ENCODE measurements at regions not wholly inside any gene's neighbourhood (a gene's known extent, or its start where the extent isn't known, plus 50 kb on each side); places are given as distances from the start of the nearest gene placed in this dataset.

- no peak overlapping the region for H2BK120ac ChIP-seq (ENCODE audit: low read depth, low read length, poor library complexity, severe bottlenecking)
- no peak overlapping the region for H3K9ac ChIP-seq (ENCODE audit: extremely low read depth, insufficient read length, low read length)
- Mint-ChIP-seq H3K27ac (no peak overlapping the region), H3K27me3 (ENCODE audit: low read depth) (no peaks in the 10 kb centered on the region), H3K9me3 (no peaks in the 10 kb centered on the region), H3K36me3 (ENCODE audit: insufficient read depth in 1 of 3, low read depth in 3 of 3) (no peaks in the 10 kb centered on the region), H3K4me3 (no peak overlapping the region), H3K4me1 (0 out of 4 replicates have a peak, but pooled peaks cover 0 to 3% of the 10 kb centered on the region in 2 experiments)
- no CpG with 5 or more reads among the region's 1 CpG for WGBS (ENCODE audit: extremely low coverage, insufficient read length, low lambda C conversion rate)
- no peaks in the 10 kb centered on the region for H3K9me3 ChIP-seq (ENCODE audit: control insufficient read depth, low read depth, low read length)
- H2AK5ac ChIP-seq (ENCODE audit: insufficient read length, low read length), result no peak overlapping the region
- no peak for TF ChIP-seq CTCF (conservative IDR thresholded peaks at IDR 0.05)
- DNase-seq, result no peak
- no peak overlapping the region for H2BK15ac ChIP-seq (ENCODE audit: low read depth, low read length)
- H2AFZ ChIP-seq (ENCODE audit: low read length), result no peak overlapping the region
- no peak overlapping the region for H3K4me2 ChIP-seq (ENCODE audit: insufficient read depth, insufficient read length, low read length)
- H3K18ac ChIP-seq (ENCODE audit: insufficient read length, low read depth, low read length), result no peak overlapping the region
- no peak overlapping the region for H3K14ac ChIP-seq (ENCODE audit: insufficient read depth, low read length)
- H4K8ac ChIP-seq (replicated peaks; ENCODE audit: insufficient read length, low read depth, low read length), result no peak overlapping the region
- H3K79me1 ChIP-seq (ENCODE audit: insufficient read depth, low read depth, low read length, poor library complexity, severe bottlenecking), result no peaks in the 10 kb centered on the region
- H3K23me2 ChIP-seq (ENCODE audit: insufficient read length, low read depth, low read length, poor library complexity, severe bottlenecking), result no peaks in the 10 kb centered on the region
- H3K79me2 ChIP-seq (ENCODE audit: insufficient read depth, low read length), result no peaks in the 10 kb centered on the region
- no peak overlapping the region for H2BK20ac ChIP-seq (ENCODE audit: low read depth, low read length, poor library complexity, severe bottlenecking)
- no peak overlapping the region for H4K91ac ChIP-seq (ENCODE audit: insufficient read length, low read depth, low read length)
- H3K56ac ChIP-seq (ENCODE audit: insufficient read length, low read depth, low read length), result no peak overlapping the region
- H2BK5ac ChIP-seq (ENCODE audit: insufficient read length, low read length), result no peak overlapping the region
- no peaks in the 10 kb centered on the region for H3K4me1 ChIP-seq (ENCODE audit: insufficient read depth, low read length)
- H3T11ph ChIP-seq (ENCODE audit: low read length), result no peak overlapping the region
- H4K5ac ChIP-seq (ENCODE audit: insufficient read length, low read depth, low read length), result no peak overlapping the region
- no peak overlapping the region for H3K23ac ChIP-seq (ENCODE audit: insufficient read length, low read depth, low read length)
- no peak overlapping the region for H2BK12ac ChIP-seq (ENCODE audit: insufficient read length, low read depth, low read length)
- no peaks in the 10 kb centered on the region for H3K27me3 ChIP-seq (ENCODE audit: insufficient read depth, low read length)
- H4K20me1 ChIP-seq (ENCODE audit: control insufficient read depth, insufficient read depth, insufficient read length), result no peaks in the 10 kb centered on the region
- no peak overlapping the region for H3K4ac ChIP-seq (ENCODE audit: low read depth, low read length)
- H3K27ac ChIP-seq (ENCODE audit: insufficient read length, low read depth, low read length), result no peak overlapping the region
Measured at GRCh38 chr14:26170885-26171284, 426.9 kb downstream of the NOVA1 start.

Data from H9 (cell line).